GM12891 (cell line): ENCODE measurements at regions not wholly inside any gene's neighbourhood (a gene's known extent, or its start where the extent isn't known, plus 50 kb on each side); places are given as distances from the start of the nearest gene placed in this dataset.

Source experiments
- DNase-seq: peaks from one replicate; pipeline ENCODE4 v3.0.0; 2011; ENCODE audit warnings: low spot score; ENCODE audit not compliant: insufficient read length
- FAIRE-seq: peaks from 2 replicates; lab custom pipeline; 2011; peaks lifted over from hg19 to GRCh38; lab: Jason Lieb, UNC
- PAX5 ChIP-seq: IDR thresholded peaks from 2 replicates; pipeline ENCODE4 v1.6.1; 2011; ENCODE audit warnings: low read length, moderate library complexity, mild to moderate bottlenecking; ENCODE audit not compliant: insufficient read depth, severe bottlenecking
- POLR2A ChIP-seq: IDR thresholded peaks from 2 replicates; pipeline ENCODE4 v1.6.1; 2011; ENCODE audit warnings: low read depth, low read length, control low read depth
- POLR2AphosphoS5 ChIP-seq: IDR thresholded peaks from 2 replicates; pipeline ENCODE4 v1.6.1; 2011; ENCODE audit warnings: low read depth, low read length, control low read depth
- POU2F2 ChIP-seq: IDR thresholded peaks from 2 replicates; pipeline ENCODE4 v1.6.1; 2011; ENCODE audit warnings: low read depth, mild to moderate bottlenecking, control low read depth, low read length, moderate library complexity
- SPI1 ChIP-seq: IDR thresholded peaks from 2 replicates; pipeline ENCODE4 v1.6.1; 2011; ENCODE audit warnings: low read depth, low read length, control low read depth
- TAF1 ChIP-seq: IDR thresholded peaks from 2 replicates; pipeline ENCODE4 v1.6.1; 2011; ENCODE audit warnings: low read depth, low read length, control low read depth

GRCh38 chr4:123696687-123697086 is 300.1 kb downstream of the SPRY1 start:
- TF ChIP-seq POLR2AphosphoS5 (no peak), SPI1 (no peak; the same call in 1 of the 2 replicates), PAX5 (no peak), TAF1 (no peak), POLR2A (no peak), POU2F2 (no peak)
- DNase-seq (no peak), FAIRE-seq (no peak)

GRCh38 chr4:123698556-123698955 is 302.0 kb downstream of the SPRY1 start:
- no peak for DNase-seq
- no peak for TF ChIP-seq PAX5
- no peak for TF ChIP-seq POU2F2
- TF ChIP-seq POLR2AphosphoS5, result no peak
- no peak for TF ChIP-seq SPI1
- no peak for TF ChIP-seq POLR2A
- TF ChIP-seq TAF1, result no peak
- no peak for FAIRE-seq

- DNase-seq, result no peak
- no peak for FAIRE-seq
- no peak for TF ChIP-seq SPI1
- no peak for TF ChIP-seq POLR2AphosphoS5
- no peak for TF ChIP-seq POLR2A
- TF ChIP-seq PAX5, result no peak
- no peak for TF ChIP-seq POU2F2
- TF ChIP-seq TAF1, result no peak
Measured at GRCh38 chr4:123699880-123700771, 303.5 kb downstream of the SPRY1 start.

GRCh38 chr4:123701131-123701575 is 304.6 kb downstream of the SPRY1 start:
- FAIRE-seq (no peak), DNase-seq (no peak)
- no peak for TF ChIP-seq PAX5

- TF ChIP-seq POLR2A, result no peak
- TF ChIP-seq TAF1, result no peak
- no peak for TF ChIP-seq SPI1
- TF ChIP-seq PAX5, result no peak
- TF ChIP-seq POU2F2, result no peak
- TF ChIP-seq POLR2AphosphoS5, result no peak
- DNase-seq (no peak), FAIRE-seq (no peak)
Measured at GRCh38 chr4:123705419-123705818, 308.8 kb downstream of the SPRY1 start.

GRCh38 chr4:123706973-123707372 is 310.4 kb downstream of the SPRY1 start:
- no peak for TF ChIP-seq TAF1
- no peak for DNase-seq
- FAIRE-seq, result no peak

GRCh38 chr4:123708902-123709301 is 312.3 kb downstream of the SPRY1 start:
- FAIRE-seq (no peak), DNase-seq (no peak)
- TF ChIP-seq PAX5 (no peak), POU2F2 (no peak), POLR2A (no peak), POLR2AphosphoS5 (no peak), TAF1 (no peak)

GRCh38 chr4:123709336-123709735 is 312.7 kb downstream of the SPRY1 start:
- TF ChIP-seq POU2F2 (no peak), SPI1 (no peak), TAF1 (no peak), PAX5 (no peak), POLR2AphosphoS5 (no peak), POLR2A (no peak)
- FAIRE-seq, result no peak
- DNase-seq, result no peak

- TF ChIP-seq POLR2AphosphoS5 (no peak), PAX5 (no peak), POU2F2 (no peak), POLR2A (no peak), TAF1 (no peak), SPI1 (peak; percentile 50)
- FAIRE-seq, result no peak
- no peak for DNase-seq
Measured at GRCh38 chr4:123731035-123731434, 334.4 kb downstream of the SPRY1 start.

GRCh38 chr4:123737156-123737555 is 340.6 kb downstream of the SPRY1 start:
- DNase-seq (no peak), FAIRE-seq (no peak)
- TF ChIP-seq POLR2AphosphoS5, result no peak
- no peak for TF ChIP-seq POU2F2
- TF ChIP-seq SPI1, result no peak
- no peak for TF ChIP-seq TAF1
- no peak for TF ChIP-seq POLR2A
